ENCODE measurements at regions not wholly inside any gene's neighbourhood (a gene's known extent, or its start where the extent isn't known, plus 50 kb on each side); places are given as distances from the start of the nearest gene placed in this dataset.

DNA sequence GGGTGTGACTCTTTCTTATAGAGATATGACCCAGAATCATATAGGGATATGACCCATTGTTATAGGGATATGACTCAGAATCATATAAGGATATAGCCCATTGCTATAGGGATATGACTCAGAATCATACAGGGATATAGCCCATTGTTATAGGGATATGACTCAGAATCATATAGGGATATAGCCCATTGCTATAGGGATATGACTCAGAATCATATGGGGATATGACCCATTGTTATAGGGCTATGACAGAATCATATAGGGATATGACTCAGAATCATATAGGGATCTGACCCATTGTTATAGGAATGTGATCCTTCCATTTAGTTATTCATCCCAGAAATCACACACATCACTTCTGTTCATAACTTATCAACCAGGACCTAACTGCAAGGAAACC is 312.2 kb upstream of the ADARB2 start:
- ChIA-PET CTCF (no interaction called here), POLR2A (ENCODE audit: unreplicated experiment) (no interaction called here)
- H3K9me3 ChIP-seq (ENCODE audit: low read length), result no peaks in the 10 kb centered on the region
- H3F3A ChIP-seq (ENCODE audit: low read length, unreplicated experiment), result no peaks in the 10 kb centered on the region
- H3K4me1 ChIP-seq (ENCODE audit: insufficient read depth, low read length), result no peaks in the 10 kb centered on the region
- no peaks in the 10 kb centered on the region for H3K27me3 ChIP-seq (ENCODE audit: low read length)
- no peaks in the 10 kb centered on the region for H4K20me1 ChIP-seq (ENCODE audit: low read length)
- H3K36me3 ChIP-seq (ENCODE audit: low read depth, low read length), result no peaks in the 10 kb centered on the region
- intact Hi-C loops (cut with micrococcal nuclease), result no loop called here
- H3K79me2 ChIP-seq (ENCODE audit: low read length), result no peaks in the 10 kb centered on the region
- no peak overlapping the region for H3K27ac ChIP-seq (ENCODE audit: low read length)
- no peak overlapping the region for H3K4me2 ChIP-seq (ENCODE audit: low read length)
- DNase-seq (no peak), ATAC-seq (no peak)
- no peak overlapping the region for H3K9ac ChIP-seq (ENCODE audit: low read length)
- BruUV-seq (replicated peaks), result no TSS peak
- no peak overlapping the region for H3K4me3 ChIP-seq (ENCODE audit: low read length)
- H2AFZ ChIP-seq (ENCODE audit: low read length), result no peak overlapping the region
- TF ChIP-seq EZH2 (IDR thresholded peaks at IDR 0.05; ENCODE audit: low read length, unreplicated experiment), result no peak
- TF ChIP-seq, protein P1, sequence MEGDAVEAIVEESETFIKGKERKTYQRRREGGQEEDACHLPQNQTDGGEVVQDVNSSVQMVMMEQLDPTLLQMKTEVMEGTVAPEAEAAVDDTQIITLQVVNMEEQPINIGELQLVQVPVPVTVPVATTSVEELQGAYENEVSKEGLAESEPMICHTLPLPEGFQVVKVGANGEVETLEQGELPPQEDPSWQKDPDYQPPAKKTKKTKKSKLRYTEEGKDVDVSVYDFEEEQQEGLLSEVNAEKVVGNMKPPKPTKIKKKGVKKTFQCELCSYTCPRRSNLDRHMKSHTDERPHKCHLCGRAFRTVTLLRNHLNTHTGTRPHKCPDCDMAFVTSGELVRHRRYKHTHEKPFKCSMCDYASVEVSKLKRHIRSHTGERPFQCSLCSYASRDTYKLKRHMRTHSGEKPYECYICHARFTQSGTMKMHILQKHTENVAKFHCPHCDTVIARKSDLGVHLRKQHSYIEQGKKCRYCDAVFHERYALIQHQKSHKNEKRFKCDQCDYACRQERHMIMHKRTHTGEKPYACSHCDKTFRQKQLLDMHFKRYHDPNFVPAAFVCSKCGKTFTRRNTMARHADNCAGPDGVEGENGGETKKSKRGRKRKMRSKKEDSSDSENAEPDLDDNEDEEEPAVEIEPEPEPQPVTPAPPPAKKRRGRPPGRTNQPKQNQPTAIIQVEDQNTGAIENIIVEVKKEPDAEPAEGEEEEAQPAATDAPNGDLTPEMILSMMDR (conservative IDR thresholded peaks at IDR 0.05; ENCODE audit: low read depth, low read length), result no peak
- no peaks in the 10 kb centered on the region for H3K9me2 ChIP-seq (replicated peaks; ENCODE audit: low read length)

DNA sequence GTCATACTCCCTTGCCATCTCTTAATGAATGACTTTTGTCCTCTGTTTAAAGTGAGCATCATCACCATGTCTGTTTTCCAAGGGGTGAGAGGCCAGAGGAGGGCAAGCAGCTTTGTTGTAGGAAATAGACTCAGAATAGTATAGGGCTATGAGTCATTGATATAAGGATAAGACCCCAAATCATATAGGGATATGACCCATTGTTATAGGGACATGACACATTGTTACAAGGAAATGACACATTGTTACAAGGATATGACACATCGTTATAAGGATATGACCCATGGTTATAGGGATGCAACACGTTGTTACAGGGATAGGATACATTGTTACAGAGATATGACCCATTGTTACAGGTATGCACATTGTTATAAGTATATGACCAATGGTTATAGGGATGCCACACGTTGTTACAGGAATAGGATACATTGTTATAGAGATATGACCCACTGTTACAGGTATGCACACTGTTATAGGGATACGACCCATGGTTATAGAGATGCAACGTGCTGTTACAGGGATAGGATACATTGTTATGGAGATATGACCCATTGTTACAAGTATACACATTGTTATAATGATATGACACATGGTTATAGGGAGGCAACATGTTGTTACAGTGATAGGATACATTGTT is 311.1 kb upstream of the ADARB2 start:
- intact Hi-C loops (cut with micrococcal nuclease), result no loop called here
- Histone ChIP-seq H3K9me3 (ENCODE audit: low read length) (no peaks in the 10 kb centered on the region), H3K9me2 (replicated peaks; ENCODE audit: low read length) (no peaks in the 10 kb centered on the region), H3K36me3 (ENCODE audit: low read depth, low read length) (no peaks in the 10 kb centered on the region), H3K4me2 (ENCODE audit: low read length) (no peak overlapping the region), H3K27ac (ENCODE audit: low read length) (no peak overlapping the region), H3K9ac (ENCODE audit: low read length) (no peak overlapping the region), H4K20me1 (ENCODE audit: low read length) (no peaks in the 10 kb centered on the region), H3K27me3 (ENCODE audit: low read length) (no peaks in the 10 kb centered on the region), H3K4me1 (ENCODE audit: insufficient read depth, low read length) (no peaks in the 10 kb centered on the region), H3K79me2 (ENCODE audit: low read length) (no peaks in the 10 kb centered on the region), H3K4me3 (ENCODE audit: low read length) (no peak overlapping the region), H2AFZ (ENCODE audit: low read length) (no peak overlapping the region), H3F3A (ENCODE audit: low read length, unreplicated experiment) (no peaks in the 10 kb centered on the region)
- ChIA-PET CTCF (no interaction called here), POLR2A (ENCODE audit: unreplicated experiment) (no interaction called here)
- no peak for DNase-seq
- ATAC-seq, result no peak
- TF ChIP-seq, protein P1 (conservative IDR thresholded peaks at IDR 0.05; ENCODE audit: low read depth, low read length), result no peak
- TF ChIP-seq EZH2 (IDR thresholded peaks at IDR 0.05; ENCODE audit: low read length, unreplicated experiment) (no peak), EZH2phosphoT487 (IDR thresholded peaks at IDR 0.05; ENCODE audit: borderline replicate concordance, low read length) (no peak)
- no TSS peak for BruUV-seq (replicated peaks)

DNA sequence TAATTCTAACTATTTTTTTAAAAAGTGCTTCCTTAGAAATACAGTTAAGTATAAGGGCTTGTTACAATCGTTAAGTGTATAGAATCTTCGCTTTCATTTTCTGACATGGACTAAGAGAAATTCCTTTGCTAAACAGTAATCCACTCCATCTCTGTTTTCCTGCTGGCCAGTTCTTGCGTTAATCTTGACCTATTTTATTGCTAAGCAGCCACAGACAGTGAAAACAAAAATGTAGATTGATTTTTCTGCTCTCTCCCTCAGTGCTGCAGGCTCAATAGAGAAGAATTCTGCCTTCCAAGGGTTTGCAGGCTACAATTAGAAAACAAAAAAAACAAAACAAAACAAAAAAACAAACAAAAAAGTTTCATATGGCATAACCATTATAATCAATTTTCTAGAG is 310.4 kb upstream of the ADARB2 start:
- no peaks in the 10 kb centered on the region for H3K9me2 ChIP-seq (replicated peaks; ENCODE audit: low read length)
- H2AFZ ChIP-seq (ENCODE audit: low read length), result no peak overlapping the region
- no peaks in the 10 kb centered on the region for H4K20me1 ChIP-seq (ENCODE audit: low read length)
- no TSS peak for BruUV-seq (replicated peaks)
- H3K27me3 ChIP-seq (ENCODE audit: low read length), result no peaks in the 10 kb centered on the region
- ATAC-seq, result no peak
- no peak overlapping the region for H3K9ac ChIP-seq (ENCODE audit: low read length)
- H3K79me2 ChIP-seq (ENCODE audit: low read length), result no peaks in the 10 kb centered on the region
- ChIA-PET CTCF (no interaction called here), POLR2A (ENCODE audit: unreplicated experiment) (no interaction called here)
- TF ChIP-seq EZH2phosphoT487 (IDR thresholded peaks at IDR 0.05; ENCODE audit: borderline replicate concordance, low read length) (no peak), EZH2 (IDR thresholded peaks at IDR 0.05; ENCODE audit: low read length, unreplicated experiment) (no peak)
- TF ChIP-seq, protein P1 (conservative IDR thresholded peaks at IDR 0.05; ENCODE audit: low read depth, low read length), result no peak
- no peaks in the 10 kb centered on the region for H3K4me1 ChIP-seq (ENCODE audit: insufficient read depth, low read length)
- intact Hi-C loops (cut with micrococcal nuclease), result no loop called here
- no peak overlapping the region for H3K27ac ChIP-seq (ENCODE audit: low read length)
- H3K4me2 ChIP-seq (ENCODE audit: low read length), result no peak overlapping the region
- no peak for DNase-seq
- H3K4me3 ChIP-seq (ENCODE audit: low read length), result no peak overlapping the region
- H3K36me3 ChIP-seq (ENCODE audit: low read depth, low read length), result no peaks in the 10 kb centered on the region
- no peaks in the 10 kb centered on the region for H3K9me3 ChIP-seq (ENCODE audit: low read length)
- H3F3A ChIP-seq (ENCODE audit: low read length, unreplicated experiment), result no peaks in the 10 kb centered on the region

Measured in PC-3 (cell line).